Osteoblast (primary cell): ENCODE measurements at regions not wholly inside any gene's neighbourhood (a gene's known extent, or its start where the extent isn't known, plus 50 kb on each side); places are given as distances from the start of the nearest gene placed in this dataset.

Experiments
- DNase-seq: peaks from one replicate; pipeline ENCODE4 v3.0.0; 2011; ENCODE audit warnings: low spot score, mixed read lengths; ENCODE audit not compliant: insufficient read length; ENCODE audit errors: missing footprints
- H2AFZ ChIP-seq: 2 replicates; pipeline ENCODE4 v1.6.0; 2011; ENCODE audit warnings: mild to moderate bottlenecking, low read length
- H3K27ac ChIP-seq: 2 replicates; pipeline ENCODE4 v1.5.1; 2011; ENCODE audit warnings: mild to moderate bottlenecking, low read depth, low read length, moderate library complexity
- H3K27me3 ChIP-seq: 2 replicates; pipeline ENCODE4 v1.6.0; 2012; ENCODE audit warnings: mild to moderate bottlenecking, control low read depth, inconsistent platforms, low read length, moderate library complexity; ENCODE audit not compliant: insufficient read depth
- H3K36me3 ChIP-seq: 2 replicates; pipeline ENCODE4 v1.5.1; 2011; ENCODE audit warnings: mild to moderate bottlenecking, low read length, control low read depth, moderate library complexity; ENCODE audit not compliant: insufficient read depth
- H3K4me1 ChIP-seq: 2 replicates; pipeline ENCODE4 v1.5.1; 2011; ENCODE audit warnings: mild to moderate bottlenecking, low read length, control low read depth, moderate library complexity; ENCODE audit not compliant: insufficient read depth
- H3K4me2 ChIP-seq: 2 replicates; pipeline ENCODE4 v1.6.0; 2011; ENCODE audit warnings: mild to moderate bottlenecking, low read length; ENCODE audit not compliant: insufficient read depth
- H3K4me3 ChIP-seq: fragments of 200-600 bp; sonication (generic); 3 replicates; pipeline ENCODE4 v1.5.1; 2012; ENCODE audit warnings: mild to moderate bottlenecking, low read length, inconsistent platforms; ENCODE audit not compliant: insufficient read depth
- H3K79me2 ChIP-seq: 2 replicates; pipeline ENCODE4 v1.6.0; 2012; ENCODE audit warnings: mild to moderate bottlenecking, low read length, control low read depth, inconsistent platforms; ENCODE audit not compliant: insufficient read depth
- H3K9me3 ChIP-seq: 2 replicates; pipeline ENCODE4 v1.5.1; 2011; ENCODE audit warnings: low read depth, low read length, control low read depth
- H4K20me1 ChIP-seq: 2 replicates; pipeline ENCODE4 v1.6.0; 2012; ENCODE audit warnings: mild to moderate bottlenecking, low read length, control low read depth; ENCODE audit not compliant: insufficient read depth
- CTCF ChIP-seq: IDR thresholded peaks from 2 replicates; pipeline ENCODE4 v1.5.1; 2011; ENCODE audit warnings: mild to moderate bottlenecking, low read depth, low read length, moderate library complexity; ENCODE audit errors: extremely low read depth

GRCh38 chr3:64892671-64893309 lies 205.0 kb upstream of the ADAMTS9 start:
- Histone ChIP-seq H3K27ac (no peak overlapping the region), H2AFZ (no peak overlapping the region), H3K4me1 (no peaks in the 10 kb centered on the region), H4K20me1 (no peaks in the 10 kb centered on the region), H3K9me3 (no peaks in the 10 kb centered on the region), H3K79me2 (no peaks in the 10 kb centered on the region), H3K27me3 (no peaks in the 10 kb centered on the region), H3K4me3 (no peak overlapping the region), H3K4me2 (no peak overlapping the region), H3K36me3 (no peaks in the 10 kb centered on the region)
- DNase-seq = no peak
- TF ChIP-seq CTCF = no peak

- Histone ChIP-seq H3K27ac (no peak overlapping the region), H3K4me2 (no peak overlapping the region), H3K27me3 (no peaks in the 10 kb centered on the region), H3K4me3 (no peak overlapping the region), H4K20me1 (no peaks in the 10 kb centered on the region), H3K9me3 (no peaks in the 10 kb centered on the region), H3K4me1 (no peaks in the 10 kb centered on the region), H2AFZ (no peak overlapping the region), H3K79me2 (no peaks in the 10 kb centered on the region), H3K36me3 (no peaks in the 10 kb centered on the region)
- no peak for TF ChIP-seq CTCF
- no peak for DNase-seq
Observed at GRCh38 chr3:64891021-64891420, 203.2 kb upstream of the ADAMTS9 start.

- Histone ChIP-seq H3K4me1 (no peaks in the 10 kb centered on the region), H4K20me1 (no peaks in the 10 kb centered on the region), H3K27me3 (no peaks in the 10 kb centered on the region), H3K4me2 (no peak overlapping the region), H3K4me3 (no peak overlapping the region), H3K79me2 (no peaks in the 10 kb centered on the region), H3K36me3 (no peaks in the 10 kb centered on the region), H2AFZ (no peak overlapping the region), H3K9me3 (no peaks in the 10 kb centered on the region), H3K27ac (no peak overlapping the region)
- no peak for TF ChIP-seq CTCF
- no peak for DNase-seq
Observed at GRCh38 chr3:64890466-64890865, 202.7 kb upstream of the ADAMTS9 start.

- peak; percentile 8 for DNase-seq
- H3K4me2 ChIP-seq = no peak overlapping the region
Observed at GRCh38 chr3:64890006-64890405, 202.2 kb upstream of the ADAMTS9 start.

More at GRCh38 chr3:64890006-64890405, 202.2 kb upstream of the ADAMTS9 start:
- H3K4me1 ChIP-seq = no peaks in the 10 kb centered on the region
- no peaks in the 10 kb centered on the region for H4K20me1 ChIP-seq
- no peaks in the 10 kb centered on the region for H3K36me3 ChIP-seq
- no peaks in the 10 kb centered on the region for H3K9me3 ChIP-seq
- H3K79me2 ChIP-seq = no peaks in the 10 kb centered on the region
- H2AFZ ChIP-seq = no peak overlapping the region
- H3K27me3 ChIP-seq = no peaks in the 10 kb centered on the region
- no peak overlapping the region for H3K27ac ChIP-seq
- TF ChIP-seq CTCF = no peak
- no peak overlapping the region for H3K4me3 ChIP-seq
